B cell (primary cell): ENCODE measurements at regions not wholly inside any gene's neighbourhood (a gene's known extent, or its start where the extent isn't known, plus 50 kb on each side); places are given as distances from the start of the nearest gene placed in this dataset.

Experiments
- CTCF ChIP-seq: fragments of 200-600 bp; IDR thresholded peaks from one replicate; pipeline ENCODE4 v1.8.0; 2022; ENCODE audit warnings: antibody characterized with exemption, mild to moderate bottlenecking
- EZH2 ChIP-seq: IDR thresholded peaks from 2 replicates; pipeline ENCODE4 v1.6.1; 2012; ENCODE audit warnings: borderline replicate concordance, low read depth, mild to moderate bottlenecking, moderate library complexity, low read length; ENCODE audit not compliant: insufficient read depth, poor library complexity, severe bottlenecking

DNA sequence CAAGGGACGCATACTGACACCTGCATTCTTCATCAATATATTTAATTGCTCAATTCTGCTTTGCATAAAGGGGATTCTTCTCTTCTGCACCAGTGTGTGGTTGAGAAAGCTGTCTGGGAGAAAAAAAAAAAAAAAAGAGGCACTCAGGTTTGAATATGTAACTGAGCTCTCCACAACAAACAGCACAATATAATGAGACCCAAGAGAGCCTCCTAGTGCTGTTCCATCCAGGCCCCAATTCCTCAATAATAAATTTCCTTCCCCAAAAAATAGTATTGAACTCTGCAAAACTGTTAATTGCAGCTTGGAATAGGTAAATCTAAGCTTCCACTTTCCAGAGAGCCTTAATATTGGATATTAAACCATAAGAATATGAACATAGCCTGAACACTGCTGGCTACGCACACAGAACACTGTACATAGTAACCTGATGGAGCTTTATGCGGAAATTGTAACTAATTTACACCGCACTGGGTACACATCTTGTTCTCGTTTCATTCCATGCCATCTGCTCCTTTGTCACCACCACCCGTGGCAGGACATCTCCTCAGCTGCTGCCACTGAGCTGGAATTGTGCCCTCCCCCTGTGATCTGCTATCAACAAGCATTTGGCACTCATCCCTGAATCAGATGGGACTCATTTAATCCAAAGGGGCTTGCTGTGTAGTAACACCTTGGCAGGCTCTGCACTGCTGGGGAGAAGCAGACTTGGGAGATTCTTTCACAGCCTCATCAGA lies 272.0 kb downstream of the HHIPL2 start:
- no peak for TF ChIP-seq CTCF
- no peak for TF ChIP-seq EZH2
